Transverse colon (tissue), 3 donors: ENCODE measurements at regions not wholly inside any gene's neighbourhood (a gene's known extent, or its start where the extent isn't known, plus 50 kb on each side); places are given as distances from the start of the nearest gene placed in this dataset.

Experiments used
- CTCF ChIP-seq, 5 experiments: fragments of 200-600 bp in 3 of 5; fragments of 450-650 bp in 2 of 5; sonication (generic) in 3 of 5; IDR thresholded peaks; 1 replicate in 2 of 5; 2 replicates in 3 of 5; pipeline ENCODE4 v1.5.1; 2016 to 2017; ENCODE audit warnings: antibody characterized with exemption in 5 of 5, inconsistent platforms in 3 of 5, mild to moderate bottlenecking in 2 of 5, moderate library complexity in 1 of 5
- EP300 ChIP-seq: sonication (generic); formaldehyde crosslinking; IDR thresholded peaks from one replicate; pipeline ENCODE4 v1.6.1; 2017; ENCODE audit warnings: antibody characterized with exemption, low read depth
- POLR2A ChIP-seq: fragments of 450-650 bp; IDR thresholded peaks from one replicate; pipeline ENCODE4 v1.6.1; 2016; ENCODE audit warnings: antibody characterized with exemption, mild to moderate bottlenecking, moderate library complexity

GRCh38 chr11:39011797-39012196, 2413.8 kb upstream of the RAG2 start:
- TF ChIP-seq CTCF (IDR thresholded peaks at IDR 0.05) (no peak), POLR2A (no peak), EP300 (no peak)
